RWPE2 (cell line): ENCODE measurements at regions not wholly inside any gene's neighbourhood (a gene's known extent, or its start where the extent isn't known, plus 50 kb on each side); places are given as distances from the start of the nearest gene placed in this dataset.

ENCODE experiments used
- ATAC-seq: fragments of 200-7000 bp; cut with Tn5 transposase; 3 replicates; pipeline ENCODE4 v1.9.1; 2021; ENCODE audit warnings: low read depth
- DNase-seq: peaks from one replicate; pipeline ENCODE4 v3.0.0-alpha.2; 2020; ENCODE audit warnings: low spot score
- H3K27ac ChIP-seq: fragments of 450-650 bp; 2 replicates; pipeline ENCODE4 v1.5.1; 2017; ENCODE audit warnings: mild to moderate bottlenecking; ENCODE audit not compliant: poor library complexity, severe bottlenecking
- H3K27me3 ChIP-seq: fragments of 250-450 bp; sonication (Bioruptor Pico); 2 replicates; pipeline ENCODE4 v1.5.1; 2021; ENCODE audit warnings: mild to moderate bottlenecking, moderate library complexity; ENCODE audit not compliant: insufficient read depth, poor library complexity, severe bottlenecking
- H3K36me3 ChIP-seq: fragments of 250-450 bp; sonication (Bioruptor Pico); 2 replicates; pipeline ENCODE4 v1.5.1; 2020; ENCODE audit warnings: low read depth, mild to moderate bottlenecking, moderate library complexity
- H3K4me1 ChIP-seq: fragments of 250-450 bp; sonication (Bioruptor Pico); 2 replicates; pipeline ENCODE4 v1.5.1; 2021; ENCODE audit warnings: mild to moderate bottlenecking, moderate library complexity; ENCODE audit not compliant: insufficient read depth, poor library complexity, severe bottlenecking
- H3K4me3 ChIP-seq: fragments of 250-450 bp; sonication (Bioruptor Pico); 2 replicates; pipeline ENCODE4 v1.5.1; 2021; ENCODE audit warnings: mild to moderate bottlenecking, moderate library complexity; ENCODE audit not compliant: severe bottlenecking
- H3K9me3 ChIP-seq: fragments of 250-450 bp; sonication (Bioruptor Pico); 2 replicates; pipeline ENCODE4 v1.5.1; 2021; ENCODE audit warnings: mild to moderate bottlenecking, moderate library complexity; ENCODE audit not compliant: severe bottlenecking
- TF ChIP-seq, protein P1 (sequence below): fragments of 450-650 bp; IDR thresholded peaks from one replicate; pipeline ENCODE4 v1.5.1; 2017; ENCODE audit warnings: mild to moderate bottlenecking, moderate library complexity; ENCODE audit not compliant: poor library complexity, severe bottlenecking

DNA sequence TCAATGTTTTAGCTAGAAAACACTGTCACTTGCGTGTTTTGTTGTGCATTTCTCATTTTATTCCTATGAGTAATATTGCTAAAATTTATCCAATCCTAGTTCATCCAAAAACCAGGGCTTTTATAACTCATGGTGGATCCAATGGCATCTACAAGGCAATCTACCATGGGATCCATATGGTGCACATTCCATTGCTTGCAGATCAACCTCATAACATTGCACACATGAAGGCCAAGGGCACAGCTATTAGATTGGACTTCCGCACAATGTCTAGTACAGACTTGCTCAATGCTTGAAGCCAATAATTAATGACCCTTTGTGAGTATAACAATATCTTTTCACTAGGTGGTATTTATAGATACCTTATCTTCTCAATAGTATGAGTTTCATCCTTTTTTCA lies 57.2 kb upstream of the UGT2B7 start:
- H3K27me3 ChIP-seq = no peaks in the 10 kb centered on the region
- DNase-seq = no peak

DNA sequence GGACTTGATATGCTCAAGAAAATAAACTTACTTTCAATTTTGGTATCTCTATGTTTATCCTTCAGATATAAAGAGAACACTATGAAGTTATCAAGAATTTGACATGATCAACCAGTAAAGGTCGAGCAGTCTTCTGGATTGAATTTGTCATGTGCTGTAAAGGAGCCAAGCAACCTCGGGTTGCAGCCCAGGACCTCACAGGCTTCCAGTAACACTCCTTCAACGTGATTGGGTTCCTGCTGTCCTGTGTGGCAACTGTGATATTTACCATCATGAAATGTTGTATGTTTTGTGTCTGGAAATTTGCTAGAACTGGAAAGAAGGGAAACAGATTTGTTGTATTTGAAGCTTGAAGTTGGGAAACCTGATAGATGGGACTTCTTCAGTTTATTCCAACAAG lies 52.0 kb upstream of the UGT2B7 start:
- TF ChIP-seq, protein P1, sequence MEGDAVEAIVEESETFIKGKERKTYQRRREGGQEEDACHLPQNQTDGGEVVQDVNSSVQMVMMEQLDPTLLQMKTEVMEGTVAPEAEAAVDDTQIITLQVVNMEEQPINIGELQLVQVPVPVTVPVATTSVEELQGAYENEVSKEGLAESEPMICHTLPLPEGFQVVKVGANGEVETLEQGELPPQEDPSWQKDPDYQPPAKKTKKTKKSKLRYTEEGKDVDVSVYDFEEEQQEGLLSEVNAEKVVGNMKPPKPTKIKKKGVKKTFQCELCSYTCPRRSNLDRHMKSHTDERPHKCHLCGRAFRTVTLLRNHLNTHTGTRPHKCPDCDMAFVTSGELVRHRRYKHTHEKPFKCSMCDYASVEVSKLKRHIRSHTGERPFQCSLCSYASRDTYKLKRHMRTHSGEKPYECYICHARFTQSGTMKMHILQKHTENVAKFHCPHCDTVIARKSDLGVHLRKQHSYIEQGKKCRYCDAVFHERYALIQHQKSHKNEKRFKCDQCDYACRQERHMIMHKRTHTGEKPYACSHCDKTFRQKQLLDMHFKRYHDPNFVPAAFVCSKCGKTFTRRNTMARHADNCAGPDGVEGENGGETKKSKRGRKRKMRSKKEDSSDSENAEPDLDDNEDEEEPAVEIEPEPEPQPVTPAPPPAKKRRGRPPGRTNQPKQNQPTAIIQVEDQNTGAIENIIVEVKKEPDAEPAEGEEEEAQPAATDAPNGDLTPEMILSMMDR = no peak
- Histone ChIP-seq H3K4me3 (no peak overlapping the region), H3K4me1 (no peaks in the 10 kb centered on the region), H3K27ac (no peak overlapping the region), H3K27me3 (no peaks in the 10 kb centered on the region), H3K36me3 (no peaks in the 10 kb centered on the region), H3K9me3 (no peaks in the 10 kb centered on the region)
- no peak for DNase-seq
- ATAC-seq = no peak

More for the DNA sequence above, 57.2 kb upstream of the UGT2B7 start:
- Histone ChIP-seq H3K4me1 (peaks cover 6% of the 10 kb centered on the region), H3K27ac (peak overlapping the region; percentile 7), H3K9me3 (no peaks in the 10 kb centered on the region), H3K36me3 (no peaks in the 10 kb centered on the region), H3K4me3 (no peak overlapping the region)
- TF ChIP-seq, protein P1 = no peak
- no peak for ATAC-seq
